ENCODE measurements at regions not wholly inside any gene's neighbourhood (a gene's known extent, or its start where the extent isn't known, plus 50 kb on each side); places are given as distances from the start of the nearest gene placed in this dataset.
A peak's percentile ranks its signal among the peaks of the same experiment; 100 is the strongest.

GRCh38 chr18:74023220-74023619 is 124.4 kb downstream of the FBXO15 start:
- peak; percentile 60 for DNase-seq

GRCh38 chr18:74019864-74020263 is 127.8 kb downstream of the FBXO15 start:
- no peak for DNase-seq

DNA sequence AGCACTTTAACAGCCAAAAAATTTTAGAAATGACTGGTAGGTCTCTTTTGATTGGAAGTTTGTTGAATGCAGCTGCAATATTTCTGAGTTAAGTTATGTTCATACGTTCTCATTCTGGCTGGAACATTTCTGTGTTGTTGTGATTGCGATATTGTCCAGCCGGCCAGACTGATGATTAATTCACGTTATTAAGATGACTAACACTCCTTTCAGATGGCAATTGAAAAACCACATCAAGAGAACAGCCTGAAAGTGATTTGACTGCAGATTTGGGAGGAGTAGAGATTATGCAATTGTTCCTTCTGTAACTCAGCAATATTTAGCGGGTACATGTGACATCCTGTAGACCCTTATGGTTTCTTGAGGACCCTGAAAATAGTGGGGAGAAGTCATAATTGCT is 133.7 kb downstream of the FBXO15 start:
- DNase-seq, result no peak

DNA sequence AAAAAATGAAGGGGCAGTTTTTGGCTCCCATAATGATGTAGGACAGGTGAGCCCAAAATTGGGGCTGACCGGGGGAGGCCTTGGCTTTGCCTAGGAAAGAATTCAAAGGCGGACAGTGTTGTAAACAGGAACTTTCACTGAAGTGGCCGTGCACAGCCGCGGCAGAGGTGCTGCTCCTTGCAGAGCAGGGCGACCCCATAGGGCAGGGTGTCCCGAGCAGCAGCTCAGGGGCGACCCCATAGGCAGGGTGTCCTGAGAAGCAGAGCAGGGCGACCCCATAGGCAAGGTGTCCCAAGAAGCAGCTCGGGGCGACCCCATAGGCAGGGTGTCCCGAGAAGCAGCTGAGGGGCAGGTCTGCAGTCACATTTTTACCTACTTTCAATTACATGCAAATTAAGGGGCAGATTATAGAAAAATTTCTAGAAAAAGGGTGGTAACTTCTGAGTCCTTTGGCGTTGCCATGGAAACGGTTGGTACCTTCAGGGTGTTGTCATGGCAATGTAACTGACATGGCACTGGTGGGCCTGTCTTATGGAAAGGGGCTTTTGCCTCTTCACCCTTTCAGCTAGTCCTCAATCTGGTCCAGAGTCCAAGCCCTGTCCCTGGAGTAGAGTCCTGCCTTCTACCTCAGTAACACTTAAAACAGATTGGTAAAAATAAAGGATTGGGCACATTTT is 134.5 kb downstream of the FBXO15 start:
- no peak for DNase-seq

DNA sequence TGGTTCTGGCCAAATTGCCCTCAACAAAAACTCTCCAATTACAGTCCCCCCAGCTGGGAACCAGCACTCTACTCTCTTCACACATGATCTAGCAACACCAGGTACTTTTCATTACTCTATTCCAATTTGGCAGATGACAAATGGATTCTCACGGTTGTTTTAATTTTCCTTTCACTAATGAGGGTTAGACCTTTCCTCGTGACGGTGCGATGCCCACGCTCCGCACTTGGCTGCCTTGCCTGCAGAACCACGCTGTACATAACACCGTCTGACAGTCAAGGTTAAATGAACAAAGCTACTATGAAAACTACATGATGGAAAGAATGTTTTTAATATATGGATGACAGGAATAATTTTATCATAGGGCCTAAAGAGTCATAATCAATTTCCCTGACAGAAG is 141.5 kb downstream of the FBXO15 start:
- DNase-seq, result no peak

DNA sequence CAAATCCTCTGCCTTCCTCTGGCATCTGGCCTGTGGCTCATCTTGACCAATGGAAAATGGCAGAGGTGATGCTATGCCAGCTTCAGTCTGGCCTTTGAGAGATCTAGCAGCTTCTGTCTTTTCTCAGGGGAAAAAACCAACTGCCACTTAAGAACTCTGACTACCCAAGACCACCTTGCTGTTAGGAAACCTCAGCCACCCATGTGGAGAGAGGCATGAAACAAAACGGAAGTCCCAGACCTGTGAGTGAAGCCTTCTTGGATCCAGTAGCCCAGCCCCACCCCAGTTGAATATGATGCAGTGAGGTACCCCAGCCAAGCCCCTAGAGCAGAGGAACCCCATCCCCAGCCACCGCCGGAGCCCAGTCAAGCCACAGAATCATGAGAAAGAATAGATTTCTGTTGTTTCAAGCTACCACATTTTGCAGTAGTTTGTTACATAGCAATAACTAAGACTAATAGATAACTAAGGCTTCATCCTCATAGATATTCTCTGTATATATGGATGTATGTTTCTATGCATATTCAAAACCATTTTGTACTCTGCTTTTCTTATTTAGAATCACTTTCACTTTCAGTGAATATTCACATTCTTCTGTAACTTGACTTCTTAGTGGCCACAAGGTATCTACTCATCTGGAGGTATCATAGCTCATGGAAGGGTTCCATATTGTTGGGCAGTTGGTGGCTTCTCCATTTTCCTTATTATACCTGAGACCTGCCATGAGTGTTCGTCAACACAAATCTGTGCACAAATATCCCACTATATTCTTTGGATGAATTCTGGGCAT is 142.1 kb downstream of the FBXO15 start:
- no peak for DNase-seq

DNA sequence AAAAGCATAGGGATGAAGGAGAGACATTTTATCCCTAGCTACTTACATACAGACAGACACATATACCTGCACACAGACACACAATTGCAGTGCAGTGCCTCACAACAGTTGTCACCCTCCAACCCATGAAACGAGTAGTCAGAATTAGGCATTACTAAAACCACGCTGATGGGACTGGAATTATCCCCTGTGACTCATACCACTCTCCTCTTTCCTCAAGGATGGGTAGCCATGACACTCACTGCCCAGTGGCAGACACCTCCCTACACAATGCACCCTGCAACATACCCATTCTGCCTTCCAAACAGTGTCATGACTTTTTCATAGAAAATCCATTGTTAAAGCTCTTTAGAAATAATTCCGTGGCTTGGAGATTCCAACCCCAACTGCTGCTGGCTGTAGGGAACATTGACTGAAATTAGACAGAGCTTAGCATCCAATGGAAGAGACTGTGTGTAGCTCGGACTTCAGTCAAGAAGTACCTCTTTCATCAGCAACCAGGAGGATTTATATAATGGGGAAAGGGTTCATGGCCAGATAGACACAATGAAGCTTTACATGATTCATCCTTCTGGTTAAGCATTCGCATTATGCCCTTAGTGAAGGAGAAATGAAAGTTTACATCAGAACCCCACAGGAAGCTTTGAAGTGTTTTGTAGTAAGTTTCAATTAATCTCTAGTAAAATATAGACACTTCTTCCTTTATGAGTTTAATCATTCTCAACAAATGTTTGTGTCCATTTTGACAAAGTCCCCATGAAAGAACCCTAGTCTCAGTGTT is 155.2 kb downstream of the FBXO15 start:
- DNase-seq, result no peak

DNA sequence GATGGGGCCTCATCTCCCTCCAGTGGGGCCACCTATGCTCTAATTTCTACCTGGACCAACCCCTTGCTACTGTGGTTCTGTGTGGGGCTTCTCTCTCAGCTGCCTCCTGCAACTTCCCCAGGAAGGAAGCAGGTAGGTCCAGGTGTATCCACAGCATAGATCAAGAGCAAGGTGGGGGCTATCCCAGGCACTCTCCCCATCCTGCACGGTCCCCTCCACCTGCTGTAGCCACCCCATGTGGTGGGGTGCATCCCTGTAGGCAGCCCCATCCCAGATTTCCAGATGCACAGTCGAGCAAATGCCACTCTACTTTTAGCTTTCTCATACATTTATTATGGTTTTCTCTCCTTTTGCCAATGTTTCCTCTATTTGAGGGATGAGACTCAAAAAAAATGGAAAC is 156.1 kb downstream of the FBXO15 start:
- no peak for DNase-seq

- DNase-seq, result no peak
Observed at GRCh38 chr18:73990258-73990657, 157.4 kb downstream of the FBXO15 start.

DNA sequence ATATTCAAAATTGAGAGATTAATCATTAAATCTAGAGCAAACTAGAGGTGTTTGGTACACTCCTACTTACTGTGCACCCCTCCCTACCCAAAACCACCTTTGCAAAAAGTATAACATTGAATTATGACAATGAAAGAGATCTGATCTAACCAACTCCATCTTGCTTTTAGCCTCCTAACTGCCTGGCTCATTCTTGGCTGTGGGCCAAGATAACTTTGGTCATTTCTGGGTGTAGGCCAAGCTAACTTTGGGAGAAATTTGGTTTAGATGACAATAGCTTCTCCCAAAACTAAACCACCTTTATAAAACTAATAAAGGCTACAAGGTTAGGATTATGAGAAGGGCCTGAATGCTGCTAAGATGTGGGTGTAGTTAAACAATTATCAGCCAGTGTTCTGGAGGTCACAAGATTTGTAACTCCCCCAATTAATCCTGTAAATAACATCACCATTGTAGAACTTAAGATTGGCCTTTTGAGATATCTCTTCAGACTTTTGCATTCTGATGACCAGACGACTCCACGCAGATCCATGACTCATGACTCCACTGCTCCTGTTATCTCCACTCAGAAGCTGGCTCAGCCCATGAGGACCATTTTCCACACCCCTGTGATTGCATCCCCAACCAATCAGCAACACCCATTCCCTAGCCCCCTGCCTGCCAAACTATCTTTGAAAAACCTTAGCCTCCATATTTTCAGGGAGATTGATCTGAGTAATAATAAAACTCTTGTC is 160.2 kb downstream of the FBXO15 start:
- DNase-seq, result no peak

GRCh38 chr18:73986711-73987110 is 160.9 kb downstream of the FBXO15 start:
- no peak for DNase-seq

- DNase-seq, result no peak
Observed at GRCh38 chr18:73985855-73986625, 161.6 kb downstream of the FBXO15 start.

- DNase-seq, result no peak
Observed at GRCh38 chr18:73983970-73984369, 163.7 kb downstream of the FBXO15 start.

- no peak for DNase-seq
Observed at GRCh38 chr18:73983496-73983895, 164.1 kb downstream of the FBXO15 start.

- DNase-seq, result no peak
Observed at GRCh38 chr18:73981796-73982195, 165.8 kb downstream of the FBXO15 start.

DNA sequence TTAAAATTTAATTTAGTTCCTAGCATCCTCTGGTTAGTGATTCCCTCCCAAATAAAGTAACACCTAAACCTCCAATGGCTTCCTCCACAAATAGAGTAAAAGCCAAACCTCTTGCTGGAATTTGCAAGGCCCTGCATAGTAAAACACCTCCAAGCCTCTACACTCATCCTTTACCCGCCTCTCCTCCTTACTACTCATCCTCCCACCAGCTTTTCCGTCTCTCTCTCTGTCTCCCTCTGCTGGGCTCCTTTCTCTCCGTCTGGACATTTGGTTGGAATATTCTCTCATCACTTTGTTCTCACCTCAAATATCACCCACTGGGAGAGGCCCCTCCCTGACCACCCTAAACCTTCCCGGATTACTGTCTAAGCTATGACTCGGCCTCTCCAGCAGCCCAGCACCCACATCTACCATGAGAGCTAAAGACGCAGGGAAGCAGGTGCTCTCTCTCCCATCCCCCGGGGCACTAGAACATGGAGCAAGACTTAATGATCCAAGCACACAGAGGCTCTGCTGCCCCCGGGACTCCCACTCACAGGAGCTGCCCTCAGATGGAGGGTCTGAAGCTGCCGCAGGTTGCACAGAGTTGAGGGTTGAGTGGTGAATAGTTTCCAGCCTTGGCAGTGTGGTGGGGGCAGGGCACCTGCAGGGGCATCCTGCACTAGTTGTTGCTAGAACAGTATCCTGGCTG is 167.2 kb downstream of the FBXO15 start:
- DNase-seq, result no peak

DNA sequence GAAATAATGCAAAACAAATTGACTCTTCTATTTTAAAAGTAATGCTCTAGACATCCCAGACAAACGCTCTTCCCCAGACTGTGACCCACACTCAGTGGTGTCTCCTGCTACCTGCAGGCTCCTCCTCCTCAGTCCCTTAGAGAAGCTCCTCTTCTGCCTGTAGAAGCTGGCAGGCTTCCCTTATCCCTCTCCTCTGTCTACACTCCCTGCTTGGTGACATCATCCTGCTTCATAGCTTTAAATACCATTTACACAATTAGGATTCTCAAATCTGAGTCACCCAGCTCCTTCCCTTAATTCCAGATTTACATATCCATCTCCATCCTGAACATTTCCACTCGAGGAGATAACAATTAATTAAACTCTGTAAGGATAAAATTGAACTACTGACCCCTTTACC is 167.9 kb downstream of the FBXO15 start:
- no peak for DNase-seq

GRCh38 chr18:73976433-73976832 is 171.2 kb downstream of the FBXO15 start:
- DNase-seq, result no peak

- DNase-seq, result no peak
Observed at GRCh38 chr18:73975266-73975665, 172.4 kb downstream of the FBXO15 start.

- no peak for DNase-seq
Observed at GRCh38 chr18:73973972-73974371, 173.7 kb downstream of the FBXO15 start.

GRCh38 chr18:73966954-73967353 is 180.7 kb downstream of the FBXO15 start:
- DNase-seq, result no peak

DNA sequence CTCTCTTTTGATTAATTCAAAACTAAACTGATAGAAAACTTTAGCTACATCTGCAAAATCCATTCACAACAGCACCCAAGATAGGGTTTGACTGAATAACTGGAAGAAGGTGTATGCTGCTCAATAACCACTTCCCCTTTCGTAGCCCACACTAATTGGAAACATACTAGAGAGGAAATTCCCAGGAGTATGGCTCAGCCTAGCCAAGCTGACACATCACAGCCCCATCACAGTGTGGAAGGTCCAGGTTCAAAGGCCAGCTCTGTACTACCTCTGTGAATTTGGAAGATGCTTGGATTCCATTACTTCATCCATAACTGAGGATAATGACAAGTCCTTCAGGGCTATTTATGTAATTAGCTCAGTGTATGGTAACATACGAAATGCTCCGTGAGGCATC is 185.4 kb downstream of the FBXO15 start:
- no peak for DNase-seq
